H1 (cell line): ENCODE measurements at regions not wholly inside any gene's neighbourhood (a gene's known extent, or its start where the extent isn't known, plus 50 kb on each side); places are given as distances from the start of the nearest gene placed in this dataset.

ENCODE experiments used
- CTCF ChIA-PET: fragments of 300-600 bp; sonication (Branson Sonifier 250); formaldehyde crosslinking; loops from one replicate; lab custom pipeline; 2021; ENCODE audit not compliant: partially characterized antibody; lab: Charles Lee
- POLR2A ChIA-PET: fragments of 300-600 bp; sonication (Branson Sonifier 250); formaldehyde crosslinking; loops from one replicate; lab custom pipeline; 2021; ENCODE audit warnings: inconsistent platforms; ENCODE audit not compliant: partially characterized antibody; lab: Charles Lee
- DNase-seq, 2 experiments: peaks; one replicate each; pipeline versions ENCODE4 v3.0.0 to v3.0.0-alpha.2; 2010 to 2022; ENCODE audit warnings: low spot score in 2 of 2, low read depth in 1 of 2, mixed read lengths in 1 of 2
- FAIRE-seq: peaks from 2 replicates; lab custom pipeline; 2011; peaks lifted over from hg19 to GRCh38; lab: Jason Lieb, UNC
- H2AFZ ChIP-seq: 2 replicates; pipeline ENCODE4 v1.8.1; 2012; ENCODE audit warnings: low read length, inconsistent platforms
- H2AK5ac ChIP-seq: 2 replicates; pipeline ENCODE4 v1.6.1; 2013; ENCODE audit warnings: low read depth, low read length
- H2BK120ac ChIP-seq: replicated peaks from 2 replicates; pipeline ENCODE3; 2013; ENCODE audit warnings: low read depth, low read length, inconsistent platforms
- H2BK12ac ChIP-seq: 2 replicates; pipeline ENCODE4 v1.6.1; 2013; ENCODE audit warnings: low read depth, low read length
- H2BK15ac ChIP-seq: 2 replicates; pipeline ENCODE4 v1.6.1; 2013; ENCODE audit warnings: low read length
- H2BK20ac ChIP-seq: 2 replicates; pipeline ENCODE4 v1.6.1; 2013; ENCODE audit warnings: low read length
- H2BK5ac ChIP-seq: 2 replicates; pipeline ENCODE4 v1.6.1; 2013; ENCODE audit warnings: low read depth, low read length
- H3K14ac ChIP-seq: 2 replicates; pipeline ENCODE4 v1.6.1; 2013; ENCODE audit warnings: inconsistent platforms; ENCODE audit not compliant: insufficient read length
- H3K18ac ChIP-seq: 2 replicates; pipeline ENCODE4 v1.6.1; 2013; ENCODE audit warnings: low read length; ENCODE audit errors: extremely low read depth
- H3K23ac ChIP-seq: 2 replicates; pipeline ENCODE4 v1.6.1; 2013; ENCODE audit warnings: inconsistent platforms; ENCODE audit not compliant: insufficient read length
- H3K23me2 ChIP-seq: 2 replicates; pipeline ENCODE4 v1.6.1; 2013; ENCODE audit warnings: low read depth, low read length
- H3K27ac ChIP-seq: 2 replicates; pipeline ENCODE4 v1.6.1; 2011; ENCODE audit warnings: low read depth, low read length, inconsistent platforms
- H3K27me3 ChIP-seq, 4 experiments: replicated peaks in 1 of 4; 1 replicate in 1 of 4; 2 replicates in 3 of 4; pipeline versions ENCODE4 v1.6.1 to v1.8.1; 2011 to 2013; ENCODE audit warnings: low read length in 3 of 4, mild to moderate bottlenecking in 3 of 4, inconsistent platforms in 2 of 4, mixed read lengths in 2 of 4, moderate library complexity in 1 of 4; ENCODE audit not compliant: control insufficient read depth in 3 of 4, insufficient read depth in 3 of 4; ENCODE audit errors: extremely low read depth in 1 of 4
- H3K36me3 ChIP-seq, 4 experiments: 2 replicates each; pipeline versions ENCODE4 v1.6.1 to v1.8.1; 2011 to 2013; ENCODE audit warnings: mild to moderate bottlenecking in 4 of 4, low read length in 3 of 4, moderate library complexity in 2 of 4, control low read depth in 1 of 4, inconsistent platforms in 1 of 4; ENCODE audit not compliant: insufficient read depth in 4 of 4, control insufficient read depth in 2 of 4
- H3K4ac ChIP-seq: replicated peaks from 2 replicates; pipeline ENCODE3; 2013; ENCODE audit warnings: low read length, low read depth, mixed read lengths, inconsistent platforms; ENCODE audit not compliant: insufficient read length
- H3K4me1 ChIP-seq, 4 experiments: replicated peaks in 1 of 4; 1 replicate in 1 of 4; 2 replicates in 3 of 4; pipeline versions ENCODE4 v1.6.1 to v1.8.1; 2011 to 2013; ENCODE audit warnings: low read length in 3 of 4, inconsistent platforms in 2 of 4, mixed read lengths in 1 of 4; ENCODE audit not compliant: insufficient read depth in 4 of 4, control insufficient read depth in 3 of 4
- H3K4me2 ChIP-seq, 2 experiments: 2 replicates each; pipeline versions ENCODE4 v1.6.1 to v1.8.1; 2011 to 2013; ENCODE audit warnings: low read depth in 2 of 2, low read length in 2 of 2, control low read depth in 1 of 2, inconsistent platforms in 1 of 2, mild to moderate bottlenecking in 1 of 2; ENCODE audit not compliant: insufficient read depth in 1 of 2
- H3K4me3 ChIP-seq, 4 experiments: fragments of 200-600, 300-600 bp in 1 of 4; sonication (generic), shearing (Covaris generic), sonication (Bioruptor Twin) in 1 of 4; 2 replicates each; pipeline versions ENCODE4 v1.5.1 to v1.8.1; 2011 to 2016; ENCODE audit warnings: low read length in 4 of 4, low read depth in 3 of 4, control low read depth in 2 of 4, inconsistent platforms in 2 of 4, mild to moderate bottlenecking in 2 of 4, mixed read lengths in 1 of 4, moderate library complexity in 1 of 4; ENCODE audit not compliant: insufficient read depth in 2 of 4; ENCODE audit errors: extremely low read depth in 1 of 4
- H3K56ac ChIP-seq: replicated peaks from 2 replicates; pipeline ENCODE3; 2013; ENCODE audit warnings: low read depth, mild to moderate bottlenecking, mixed read lengths, low read length, inconsistent platforms; ENCODE audit not compliant: insufficient read length
- H3K79me1 ChIP-seq: 2 replicates; pipeline ENCODE4 v1.6.1; 2013; ENCODE audit warnings: low read depth, low read length, control low read depth
- H3K79me2 ChIP-seq, 2 experiments: 2 replicates each; pipeline versions ENCODE4 v1.6.1 to v1.8.1; 2012 to 2013; ENCODE audit warnings: low read length in 2 of 2, mild to moderate bottlenecking in 2 of 2, inconsistent platforms in 1 of 2; ENCODE audit not compliant: insufficient read depth in 2 of 2, control insufficient read depth in 1 of 2
- H3K9ac ChIP-seq, 4 experiments: replicated peaks in 1 of 4; 1 replicate in 1 of 4; 2 replicates in 3 of 4; pipeline versions ENCODE4 v1.6.1 to v1.8.1; 2011 to 2013; ENCODE audit warnings: low read depth in 3 of 4, low read length in 3 of 4, control low read depth in 2 of 4, mild to moderate bottlenecking in 2 of 4, moderate library complexity in 2 of 4, inconsistent platforms in 1 of 4; ENCODE audit errors: extremely low read depth in 1 of 4
- H3K9me3 ChIP-seq, 2 experiments: 2 replicates each; pipeline versions ENCODE4 v1.6.1 to v1.8.1; 2012 to 2013; ENCODE audit warnings: mild to moderate bottlenecking in 2 of 2, moderate library complexity in 2 of 2, control low read depth in 1 of 2, inconsistent platforms in 1 of 2, low read depth in 1 of 2, low read length in 1 of 2, mixed read lengths in 1 of 2; ENCODE audit not compliant: insufficient read depth in 2 of 2
- H4K20me1 ChIP-seq, 2 experiments: replicated peaks in 1 of 2; 2 replicates each; pipeline versions ENCODE3 to v1.8.1; 2011 to 2013; ENCODE audit warnings: inconsistent platforms in 2 of 2, low read length in 2 of 2, mild to moderate bottlenecking in 1 of 2; ENCODE audit not compliant: insufficient read depth in 2 of 2, control insufficient read depth in 1 of 2
- H4K5ac ChIP-seq: 2 replicates; pipeline ENCODE4 v1.6.1; 2013; ENCODE audit warnings: low read length, low read depth, mixed read lengths, inconsistent platforms; ENCODE audit not compliant: insufficient read length
- H4K8ac ChIP-seq: 2 replicates; pipeline ENCODE4 v1.8.0; 2013; ENCODE audit warnings: mild to moderate bottlenecking, moderate library complexity, low read length, inconsistent platforms; ENCODE audit not compliant: insufficient read depth; ENCODE audit errors: extremely low read depth
- H4K91ac ChIP-seq: replicated peaks from 2 replicates; pipeline ENCODE3; 2013; ENCODE audit warnings: low read length, mixed read lengths, inconsistent platforms; ENCODE audit not compliant: insufficient read length
- BCL11A ChIP-seq, 2 experiments: IDR thresholded peaks; one replicate each; pipeline ENCODE4 v1.6.1; 2011; ENCODE audit warnings: low read depth in 2 of 2, low read length in 2 of 2, mild to moderate bottlenecking in 2 of 2
- CBX8 ChIP-seq: fragments of 300-800, 300-1000 bp; sonication (generic); IDR thresholded peaks from 2 replicates; pipeline ENCODE4 v1.7.1; 2016; ENCODE audit warnings: low read depth, low read length, borderline replicate concordance
- EGR1 ChIP-seq: IDR thresholded peaks from 2 replicates; pipeline ENCODE4 v1.6.1; 2011; ENCODE audit warnings: low read depth, low read length, borderline replicate concordance
- EZH2 ChIP-seq: fragments of 200-600 bp; sonication (generic); IDR thresholded peaks from 2 replicates; pipeline ENCODE4 v1.7.1; 2012; ENCODE audit warnings: low read depth, mild to moderate bottlenecking, moderate library complexity, low read length, inconsistent platforms; ENCODE audit not compliant: severe bottlenecking
- FOSL1 ChIP-seq: IDR thresholded peaks from 2 replicates; pipeline ENCODE4 v1.6.1; 2011; ENCODE audit warnings: mild to moderate bottlenecking, low read depth, low read length, moderate library complexity; ENCODE audit not compliant: insufficient read depth
- HDAC2 ChIP-seq, 2 experiments: fragments of 300-600 bp in 1 of 2; sonication (generic) in 1 of 2; IDR thresholded peaks; 2 replicates each; pipeline ENCODE4 v1.6.1; 2011 to 2012; ENCODE audit warnings: low read depth in 2 of 2, low read length in 2 of 2, mild to moderate bottlenecking in 2 of 2, moderate library complexity in 2 of 2, borderline replicate concordance in 1 of 2, inconsistent platforms in 1 of 2
- MAFK ChIP-seq: IDR thresholded peaks from 2 replicates; pipeline ENCODE4 v1.6.1; 2012; ENCODE audit warnings: low read depth, mild to moderate bottlenecking, improper control_type of control experiment, low read length
- RBBP5 ChIP-seq: IDR thresholded peaks from 2 replicates; pipeline ENCODE4 v1.7.1; 2012; ENCODE audit warnings: low read depth, mild to moderate bottlenecking, inconsistent platforms, low read length, moderate library complexity, borderline replicate concordance
- SIN3A ChIP-seq, 2 experiments: IDR thresholded peaks in 1 of 2; conservative IDR thresholded peaks in 1 of 2; 2 replicates each; pipeline ENCODE4 v1.6.1; 2011 to 2012; ENCODE audit warnings: low read length in 2 of 2, improper control_type of control experiment in 1 of 2, low read depth in 1 of 2, mild to moderate bottlenecking in 1 of 2
- SIRT6 ChIP-seq: IDR thresholded peaks from one replicate; pipeline ENCODE4 v1.7.1; 2012; ENCODE audit warnings: low read length, inconsistent platforms
- SP4 ChIP-seq: IDR thresholded peaks from 2 replicates; pipeline ENCODE4 v1.6.1; 2012; ENCODE audit warnings: low read length, inconsistent platforms
- TAF1 ChIP-seq: IDR thresholded peaks from 2 replicates; pipeline ENCODE4 v1.6.1; 2011; ENCODE audit warnings: mild to moderate bottlenecking, low read depth, low read length
- TAF7 ChIP-seq: optimal IDR thresholded peaks from 2 replicates; pipeline ENCODE3; 2011; ENCODE audit warnings: low read depth, mild to moderate bottlenecking, inconsistent platforms, low read length, moderate library complexity, borderline replicate concordance
- TBP ChIP-seq: IDR thresholded peaks from 2 replicates; pipeline ENCODE4 v1.6.1; 2011; ENCODE audit warnings: low read depth, low read length, improper control_type of control experiment
- ZNF274 ChIP-seq: IDR thresholded peaks from 2 replicates; pipeline ENCODE4 v1.7.0; 2012; ENCODE audit warnings: low read length, borderline replicate concordance; ENCODE audit errors: extremely low read depth
- WGBS, 2 experiments: shearing (Covaris generic) in 1 of 2; methylation state at CpG; one replicate each; pipeline versions ENCODE4 v1.1.6 to v1.1.7; 2013 to 2015; ENCODE audit warnings: low lambda C conversion rate in 2 of 2, mixed read lengths in 2 of 2, inconsistent platforms in 1 of 2, low coverage in 1 of 2, missing lambda C conversion rate in 1 of 2; ENCODE audit not compliant: insufficient replicate concordance in 2 of 2, insufficient coverage in 1 of 2, insufficient read length in 1 of 2; ENCODE audit errors: extremely low coverage in 1 of 2, missing lambda C conversion rate in 1 of 2; 5-methylcytosine and 5-hydroxymethylcytosine counted together

DNA sequence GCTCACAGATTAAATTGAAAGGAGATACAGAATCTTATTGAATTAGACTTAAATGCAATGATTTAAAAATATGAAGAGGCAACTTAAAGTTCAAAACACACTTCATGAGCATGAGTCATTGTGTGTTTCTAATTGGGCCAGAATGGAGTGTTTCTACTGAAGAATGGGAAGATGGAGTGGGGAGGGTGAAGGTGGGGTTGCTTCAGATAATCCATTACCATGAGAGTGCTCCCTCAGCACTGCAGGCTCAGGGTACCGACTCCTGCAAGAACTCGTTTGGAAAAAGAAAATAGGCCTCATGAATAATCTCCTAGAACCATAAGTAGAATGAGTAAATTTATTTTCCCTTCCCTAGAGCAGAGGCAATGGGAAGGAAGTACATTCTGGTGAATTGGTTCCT, 372.8 kb downstream of the TOX3 start:
- H3K9ac ChIP-seq = no peak overlapping the region
- no peaks in the 10 kb centered on the region for H3K79me2 ChIP-seq
- no peak overlapping the region for H3K56ac ChIP-seq
- H3K18ac ChIP-seq = no peak overlapping the region
- H3K9me3 ChIP-seq = no peaks in the 10 kb centered on the region
- H2BK12ac ChIP-seq = no peak overlapping the region
- H3K4me3 ChIP-seq = no peak overlapping the region
- no peak overlapping the region for H2BK5ac ChIP-seq
- no peak overlapping the region for H2BK20ac ChIP-seq
- TF ChIP-seq EZH2 (no peak), BCL11A (IDR thresholded peaks at IDR 0.05; ENCODE audit: low read depth in 2 of 2, low read length in 2 of 2) (no peak), HDAC2 (IDR thresholded peaks at IDR 0.05; ENCODE audit: borderline replicate concordance in 1 of 2, low read depth in 2 of 2, low read length in 2 of 2) (no peak), FOSL1 (no peak), RBBP5 (no peak), EGR1 (no peak), CBX8 (no peak), MAFK (no peak), SIN3A (conservative IDR thresholded peaks at IDR 0.05 in 1 of 2, IDR thresholded peaks at IDR 0.05 in 1 of 2; ENCODE audit: low read depth in 1 of 2, low read length in 2 of 2) (no peak), ZNF274 (no peak), TBP (no peak), TAF7 (no peak), SIRT6 (no peak), TAF1 (no peak), SP4 (no peak)
- DNase-seq = no peak
- H2AK5ac ChIP-seq = no peak overlapping the region
- H3K4me2 ChIP-seq = no peak overlapping the region
- H3K14ac ChIP-seq = no peak overlapping the region
- H3K36me3 ChIP-seq = no peaks in the 10 kb centered on the region
- no peak overlapping the region for H3K27ac ChIP-seq
- no peak overlapping the region for H2BK15ac ChIP-seq
- H2BK120ac ChIP-seq = no peak overlapping the region
- H3K4me1 ChIP-seq = no peaks in the 10 kb centered on the region
- no peak for FAIRE-seq
- no peak overlapping the region for H3K4ac ChIP-seq
- CTCF ChIA-PET = interaction anchor here (0.8 to 3.5 kb wide), 4 partner anchors 12 to 848 kb away, joined by 3 to 17 read pairs (median 3); no protein-coding TSS in a partner anchor
- WGBS, 2 experiments = 84% methylated on average over 2 of the region's 2 CpGs; no CpG with 5 or more reads in 1 of the 2 experiments
- H3K27me3 ChIP-seq = no peaks in the 10 kb centered on the region
- H3K23me2 ChIP-seq = no peaks in the 10 kb centered on the region
- H4K5ac ChIP-seq = no peak overlapping the region
- H2AFZ ChIP-seq = no peak overlapping the region
- no peaks in the 10 kb centered on the region for H3K79me1 ChIP-seq
- no peaks in the 10 kb centered on the region for H4K20me1 ChIP-seq
- H3K23ac ChIP-seq = no peak overlapping the region
- H4K8ac ChIP-seq = no peak overlapping the region
- no peak overlapping the region for H4K91ac ChIP-seq
- POLR2A ChIA-PET = no interaction called here
